AG08396 (cell line): ENCODE measurements at regions not wholly inside any gene's neighbourhood (a gene's known extent, or its start where the extent isn't known, plus 50 kb on each side); places are given as distances from the start of the nearest gene placed in this dataset.
A peak's percentile ranks its signal among the peaks of the same experiment; 100 is the strongest.
"Not testable (repeated sequence)": the region's sequence is repeated elsewhere in the genome, so short reads cannot be mapped to it uniquely, and the experiment has no call there.

ENCODE experiments used
- DNase-seq: peaks from one replicate; pipeline ENCODE4 v3.0.0; 2012; ENCODE audit warnings: low spot score, mixed read lengths

DNA sequence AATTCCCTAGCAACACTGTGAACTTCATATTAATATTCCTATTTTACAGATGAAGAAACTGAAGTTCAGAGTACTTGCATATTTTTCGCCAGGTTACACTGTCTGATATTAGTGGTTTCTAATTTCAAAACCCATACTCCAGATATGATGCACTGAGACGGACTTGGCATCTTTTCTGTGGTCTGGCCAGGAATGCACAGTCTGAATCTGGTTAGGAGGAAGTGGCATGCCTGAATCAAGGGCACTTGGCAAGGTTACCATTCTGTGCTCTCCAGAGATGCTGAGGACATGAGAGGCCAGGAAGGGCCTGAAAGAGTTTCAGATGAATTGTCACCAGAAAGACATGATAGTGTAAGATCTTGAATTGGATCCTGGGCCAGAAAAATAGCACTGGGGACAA lies 150.1 kb downstream of the HAO1 start:
- DNase-seq: peak; percentile 29

DNA sequence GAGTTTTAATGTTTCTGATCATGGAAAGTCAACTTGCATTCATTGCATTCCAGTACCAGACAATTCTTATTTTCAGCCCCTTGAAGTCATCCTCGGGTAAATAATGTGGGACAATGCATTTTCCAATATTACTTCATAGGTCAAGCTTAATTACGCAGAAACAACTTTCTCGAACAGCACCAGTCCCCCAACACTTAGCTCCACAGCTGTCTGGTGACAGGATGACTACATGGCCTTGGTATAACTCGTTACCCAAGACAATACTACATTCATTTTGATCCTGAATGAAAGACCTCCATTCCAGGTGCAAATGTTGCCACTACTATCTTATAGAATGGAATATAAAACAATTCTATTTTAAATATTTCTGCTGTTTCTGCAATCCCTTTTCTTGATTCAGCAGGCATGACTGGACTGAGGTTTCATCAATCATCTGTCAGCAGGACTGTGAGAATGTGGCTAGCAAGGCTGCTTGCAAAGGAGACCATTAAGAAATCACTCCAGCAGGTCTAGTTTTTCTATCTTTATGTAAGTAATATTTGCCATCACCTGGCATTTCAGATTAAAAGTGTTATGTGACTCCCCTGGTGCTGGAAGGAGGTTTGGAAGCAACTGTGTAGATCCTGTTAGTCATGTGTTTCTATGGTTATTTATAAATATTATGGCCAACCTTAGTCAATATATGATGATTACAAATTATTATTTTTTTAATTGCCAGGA lies 147.9 kb downstream of the HAO1 start:
- peak; percentile 7 for DNase-seq

GRCh38 chr20:7798176-7798575 lies 142.1 kb downstream of the HAO1 start:
- DNase-seq: no peak

- DNase-seq: no peak
Measured at GRCh38 chr20:7799862-7800261, 140.4 kb downstream of the HAO1 start.

DNA sequence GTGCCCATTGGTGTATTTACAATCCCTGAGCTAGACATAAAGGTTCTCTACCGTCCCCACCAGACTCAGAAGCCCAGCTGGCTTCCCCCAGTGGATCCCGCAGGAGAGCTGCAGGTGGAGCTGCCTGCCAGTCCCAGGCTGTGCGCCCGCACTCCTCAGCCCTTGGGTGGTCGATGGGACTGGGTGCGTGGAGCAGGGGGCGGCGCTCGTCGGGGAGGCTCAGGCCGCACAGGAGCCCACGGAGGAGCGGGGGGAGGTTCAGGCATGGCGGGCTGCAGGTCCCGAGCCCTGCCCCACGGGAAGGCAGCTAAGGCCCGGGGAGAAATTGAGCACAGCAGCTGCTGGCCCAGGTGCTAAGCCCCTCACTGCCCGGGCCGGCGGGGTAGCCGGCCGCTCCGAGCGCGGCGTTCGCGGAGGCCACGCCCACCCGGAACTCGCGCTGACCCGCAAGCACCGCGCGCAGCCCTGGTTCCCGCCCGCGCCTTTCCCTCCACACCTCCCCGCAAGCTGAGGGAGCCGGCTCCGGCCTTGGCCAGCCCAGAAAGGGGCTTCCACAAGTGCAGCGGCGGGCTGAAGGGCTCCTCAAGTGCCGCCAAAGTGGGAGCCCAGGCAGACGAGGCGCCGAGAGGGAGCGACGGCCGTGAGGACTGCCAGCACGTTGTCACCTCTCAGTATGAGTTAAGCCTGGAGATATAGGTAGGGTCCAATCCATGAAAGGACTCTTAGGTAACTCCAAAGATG lies 136.7 kb downstream of the HAO1 start:
- not testable (repeated sequence) for DNase-seq

DNA sequence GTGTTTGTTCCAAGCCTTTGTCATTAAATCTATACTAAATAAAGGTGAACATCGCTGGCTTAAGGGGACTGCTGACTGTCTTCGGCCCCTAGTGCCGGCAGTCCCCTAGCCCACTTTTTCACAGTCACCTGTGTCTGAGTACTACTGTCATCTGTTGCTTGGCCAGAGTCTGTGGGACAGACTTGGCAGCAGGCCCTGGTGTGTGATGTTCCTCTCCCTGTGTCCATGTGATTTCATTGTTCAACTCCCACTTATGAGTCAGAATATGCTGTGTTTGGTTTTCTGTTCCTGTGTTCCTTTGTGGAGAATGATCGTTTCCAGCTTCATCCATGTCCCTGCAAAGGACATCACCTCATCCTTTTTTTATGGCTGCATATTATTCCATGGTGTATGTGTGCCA lies 133.4 kb downstream of the HAO1 start:
- DNase-seq: no peak

DNA sequence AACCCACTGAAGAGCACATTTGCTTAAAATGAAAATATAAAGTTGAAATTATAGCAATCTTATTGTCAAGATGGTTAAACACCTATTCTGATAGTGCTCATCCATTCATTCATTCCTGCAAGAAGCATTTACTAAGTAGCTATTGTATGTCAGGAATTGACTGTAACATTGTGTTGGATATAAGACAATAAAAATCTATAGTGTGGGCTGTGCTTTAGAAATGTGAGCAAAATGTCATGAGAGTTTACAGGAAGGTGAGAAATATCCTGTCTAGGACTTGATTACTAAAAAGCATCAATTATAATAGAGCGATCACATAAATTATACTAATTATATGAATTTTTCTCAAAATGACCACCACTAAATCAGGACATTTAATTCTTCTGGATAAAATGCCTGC lies 123.0 kb downstream of the HAO1 start:
- no peak for DNase-seq

GRCh38 chr20:7818477-7818876 lies 121.8 kb downstream of the HAO1 start:
- no peak for DNase-seq

- DNase-seq: no peak
Measured at GRCh38 chr20:7820897-7821296, 119.4 kb downstream of the HAO1 start.

GRCh38 chr20:7822772-7823171 lies 117.5 kb downstream of the HAO1 start:
- DNase-seq: no peak

GRCh38 chr20:7828437-7828836 lies 111.8 kb downstream of the HAO1 start:
- DNase-seq: peak; percentile 20

DNA sequence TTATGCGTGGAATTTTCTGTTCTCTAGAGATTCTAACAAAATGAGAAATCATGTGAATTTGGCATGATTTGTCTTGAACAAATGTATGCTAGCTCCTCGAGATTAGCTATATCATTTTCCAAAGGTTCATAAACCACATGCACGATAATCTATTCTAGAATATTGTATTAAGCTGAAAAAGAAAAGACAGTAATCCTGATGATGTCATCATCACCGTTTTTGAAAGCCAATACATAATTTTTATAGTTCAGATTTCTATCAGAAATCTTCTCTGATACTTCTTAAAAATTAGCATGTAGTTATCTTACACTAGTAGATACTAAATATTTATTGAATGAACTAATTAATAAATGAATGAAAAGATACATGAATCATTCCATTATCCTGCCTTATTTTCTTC lies 111.2 kb downstream of the HAO1 start:
- DNase-seq: no peak

DNA sequence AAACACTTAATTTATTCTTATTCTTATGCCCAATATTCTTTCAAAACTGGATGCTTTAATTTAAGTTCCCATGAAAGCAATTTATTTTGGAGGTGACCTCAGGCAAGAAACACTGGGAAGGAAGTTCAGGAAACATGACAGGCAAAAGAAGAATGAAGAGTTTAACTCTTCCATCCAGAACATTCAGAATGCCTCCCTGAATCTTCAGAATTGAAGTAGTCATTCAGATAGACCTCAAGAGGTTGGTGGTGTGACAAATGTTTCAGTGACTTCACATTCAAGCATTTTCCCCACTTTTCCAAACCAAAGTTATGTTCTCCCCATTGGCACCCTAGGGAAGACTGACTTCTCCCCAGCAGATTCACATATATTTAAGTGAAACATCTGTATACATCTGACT lies 110.5 kb downstream of the HAO1 start:
- DNase-seq: no peak
